HepG2 (cell line): ENCODE measurements at regions not wholly inside any gene's neighbourhood (a gene's known extent, or its start where the extent isn't known, plus 50 kb on each side); places are given as distances from the start of the nearest gene placed in this dataset.

Source experiments
- ATAC-seq: fragments of 200-7000 bp; cut with Tn5 transposase; 3 replicates; pipeline ENCODE4 v1.9.1; 2020; ENCODE audit warnings: mild to moderate bottlenecking, moderate library complexity
- BruUV-seq: library from RNA; stranded (reverse); fragments of 400-500 nt; replicated peaks from 2 replicates; lab custom pipeline; 2021; lab: Mats Ljungman, UMichigan
- CTCF ChIA-PET: fragments of 300-600 bp; formaldehyde crosslinking; extraction: SDS; loops from one replicate; lab custom pipeline; 2021; ENCODE audit warnings: low total read pairs, inconsistent platforms, low intra/inter-chr PET ratio; lab: Yijun Ruan, JAX
- POLR2A ChIA-PET: fragments of 350-600 bp; sonication (Branson Sonifier 250); formaldehyde crosslinking; loops from one replicate; lab custom pipeline; 2020; ENCODE audit warnings: antibody characterized with exemption, inconsistent platforms; lab: Yijun Ruan, JAX
- DNase-seq: peaks from one replicate; pipeline ENCODE4 v3.0.0-alpha.2; 2015; ENCODE audit warnings: low spot score
- FAIRE-seq: peaks from 3 replicates; lab custom pipeline; 2011; peaks lifted over from hg19 to GRCh38; lab: Jason Lieb, UNC
- H2AFZ ChIP-seq: one replicate; pipeline ENCODE4 v1.6.1; 2011; ENCODE audit warnings: low read length, inconsistent platforms
- H3K27ac ChIP-seq: fragments of 300-600 bp; 3 replicates; pipeline ENCODE4 v1.8.0; 2011; ENCODE audit warnings: mixed run types, mild to moderate bottlenecking, mixed read lengths, low read length, inconsistent platforms; ENCODE audit not compliant: insufficient read depth; ENCODE audit errors: extremely low read length
- H3K27me3 ChIP-seq, 2 experiments: fragments of 200-600 bp in 1 of 2; 2 replicates in 1 of 2; 3 replicates in 1 of 2; pipeline versions ENCODE4 v1.6.0 to v1.8.0; 2011; ENCODE audit warnings: low read length in 2 of 2, mild to moderate bottlenecking in 2 of 2, moderate library complexity in 2 of 2, inconsistent platforms in 1 of 2; ENCODE audit not compliant: insufficient read depth in 2 of 2, control insufficient read depth in 1 of 2
- H3K36me3 ChIP-seq, 2 experiments: fragments of 200-600 bp in 1 of 2; replicated peaks in 1 of 2; 2 replicates in 1 of 2; 3 replicates in 1 of 2; pipeline versions ENCODE4 v1.5.1 to v1.8.0; 2011; ENCODE audit warnings: low read length in 2 of 2, inconsistent platforms in 1 of 2; ENCODE audit not compliant: insufficient read depth in 2 of 2, control insufficient read depth in 1 of 2
- H3K4me1 ChIP-seq: 2 replicates; pipeline ENCODE4 v1.5.1; 2012; ENCODE audit warnings: low read length, inconsistent platforms; ENCODE audit not compliant: insufficient read depth
- H3K4me2 ChIP-seq: 2 replicates; pipeline ENCODE4 v1.6.0; 2011; ENCODE audit warnings: low read depth, low read length, inconsistent platforms
- H3K4me3 ChIP-seq, 3 experiments: fragments of 200-600 bp in 1 of 3; sonication (generic), shearing (Covaris generic) in 1 of 3; replicated peaks in 1 of 3; 2 replicates each; pipeline ENCODE4 v1.5.1; 2011 to 2016; ENCODE audit warnings: low read length in 3 of 3, inconsistent platforms in 2 of 3, low read depth in 2 of 3, mild to moderate bottlenecking in 2 of 3, control low read depth in 1 of 3, mixed read lengths in 1 of 3; ENCODE audit not compliant: insufficient read depth in 1 of 3
- H3K79me2 ChIP-seq: one replicate; pipeline ENCODE4 v1.6.1; 2011; ENCODE audit warnings: low read length, inconsistent platforms; ENCODE audit not compliant: insufficient read depth
- H3K9ac ChIP-seq: 2 replicates; pipeline ENCODE4 v1.6.0; 2011; ENCODE audit warnings: mild to moderate bottlenecking, low read depth, low read length, inconsistent platforms; ENCODE audit not compliant: insufficient read depth
- H3K9me3 ChIP-seq: 2 replicates; pipeline ENCODE4 v1.5.1; 2012; ENCODE audit warnings: mild to moderate bottlenecking, low read length
- H4K20me1 ChIP-seq: 2 replicates; pipeline ENCODE4 v1.6.0; 2011; ENCODE audit warnings: inconsistent platforms, mild to moderate bottlenecking, low read length, moderate library complexity; ENCODE audit not compliant: insufficient read depth
- ATF1 ChIP-seq: IDR thresholded peaks from 2 replicates; pipeline ENCODE4 v1.6.1; 2016; ENCODE audit warnings: mild to moderate bottlenecking, control low read depth
- CBFB ChIP-seq: sonication (generic); formaldehyde crosslinking; IDR thresholded peaks from 2 replicates; pipeline ENCODE4 v1.4.0; 2020; ENCODE audit warnings: missing genetic modification reagents
- ELK4 ChIP-seq: sonication (generic); formaldehyde crosslinking; IDR thresholded peaks from 2 replicates; pipeline ENCODE4 v1.9.0; 2021; ENCODE audit warnings: missing genetic modification reagents, borderline replicate concordance
- ETV6 ChIP-seq: sonication (generic); formaldehyde crosslinking; conservative IDR thresholded peaks from 2 replicates; pipeline ENCODE4 v1.4.0; 2020; ENCODE audit warnings: missing genetic modification reagents
- FOXJ3 ChIP-seq: sonication (generic); formaldehyde crosslinking; IDR thresholded peaks from 2 replicates; pipeline ENCODE4 v1.4.0; 2020; ENCODE audit warnings: missing genetic modification reagents, mild to moderate bottlenecking, borderline replicate concordance
- HNRNPL ChIP-seq: fragments of 200-400 bp; formaldehyde crosslinking; IDR thresholded peaks from 2 replicates; pipeline ENCODE4 v1.6.1; 2017; ENCODE audit warnings: mild to moderate bottlenecking, low read depth, low read length
- PRDM4 ChIP-seq: sonication (generic); formaldehyde crosslinking; IDR thresholded peaks from 2 replicates; pipeline ENCODE4 v1.9.0; 2021; ENCODE audit warnings: missing genetic modification reagents, borderline replicate concordance
- RFX5 ChIP-seq: IDR thresholded peaks from 2 replicates; pipeline ENCODE4 v1.6.1; 2011; ENCODE audit warnings: low read depth, low read length, improper control_type of control experiment
- SP5 ChIP-seq: IDR thresholded peaks from 2 replicates; pipeline ENCODE4 v1.6.1; 2016; ENCODE audit warnings: low read depth, borderline replicate concordance
- ZBTB44 ChIP-seq: sonication (generic); formaldehyde crosslinking; IDR thresholded peaks from 2 replicates; pipeline ENCODE4 v1.4.0; 2020; ENCODE audit warnings: missing genetic modification reagents
- ZKSCAN1 ChIP-seq: fragments of 150-350 bp; IDR thresholded peaks from 2 replicates; pipeline ENCODE4 v1.6.1; 2014; ENCODE audit warnings: low read length
- ZNF329 ChIP-seq: sonication (generic); formaldehyde crosslinking; IDR thresholded peaks from 2 replicates; pipeline ENCODE4 v1.9.0; 2021; ENCODE audit warnings: low read depth, mild to moderate bottlenecking, missing genetic modification reagents
- ZNF414 ChIP-seq: sonication (generic); formaldehyde crosslinking; IDR thresholded peaks from 2 replicates; pipeline ENCODE4 v1.5.0; 2020; ENCODE audit warnings: missing genetic modification reagents
- ZNF598 ChIP-seq: sonication (generic); formaldehyde crosslinking; IDR thresholded peaks from 2 replicates; pipeline ENCODE4 v1.5.1; 2020; ENCODE audit warnings: mild to moderate bottlenecking, missing genetic modification reagents, borderline replicate concordance
- ZNF777 ChIP-seq: sonication (generic); formaldehyde crosslinking; IDR thresholded peaks from 2 replicates; pipeline ENCODE4 v1.4.0; 2020; ENCODE audit warnings: missing genetic modification reagents
- WGBS: methylation state at CpG from one replicate; pipeline ENCODE4 v1.1.6; 2017; ENCODE audit warnings: low lambda C conversion rate; 5-methylcytosine and 5-hydroxymethylcytosine counted together
- in situ Hi-C: cut with HindIII; loops from 2 replicates; pipeline ENCODE4 v1.10.0; 2017; ENCODE audit warnings: low pct_unique_long_range_greater_than_20kb; ENCODE audit not compliant: extremely low pct_ligation_motif_present
- intact Hi-C: fragments of 100-400 bp; cut with micrococcal nuclease; formaldehyde crosslinking; loops from one replicate; pipeline ENCODE4 v1.10.0; 2022; ENCODE audit not compliant: unreplicated experiment

- TF ChIP-seq ELK4 (CRISPR knock-in tag) = no peak
Observed at GRCh38 chr20:19077370-19078220, 134.8 kb upstream of the SLC24A3 start (continued).

GRCh38 chr20:19078448-19079373, 133.7 kb upstream of the SLC24A3 start:
- 32% methylated on average over 7 of the region's 7 CpGs for WGBS
- DNase-seq (no peak), ATAC-seq (no peak), FAIRE-seq (no peak)
- Histone ChIP-seq H3K9me3 (no peaks in the 10 kb centered on the region), H3K4me1 (no peaks in the 10 kb centered on the region), H3K27me3 (peaks cover 0 to 2% of the 10 kb centered on the region in 2 experiments; a peak in 3 of 5 replicates), H3K27ac (no peak overlapping the region), H3K4me3 (no peak overlapping the region), H3K36me3 (no peaks in the 10 kb centered on the region), H4K20me1 (no peaks in the 10 kb centered on the region), H3K9ac (no peak overlapping the region), H2AFZ (no peak overlapping the region), H3K4me2 (no peak overlapping the region), H3K79me2 (no peaks in the 10 kb centered on the region)
- intact Hi-C loops = no loop called here
- BruUV-seq = no TSS peak
- in situ Hi-C loops = loop anchor here (10.0 kb wide), 1 partner anchor 586 kb away; no protein-coding TSS in a partner anchor
- ChIA-PET CTCF (no interaction called here), POLR2A (no interaction called here)
- TF ChIP-seq RFX5 (no peak), ZNF329 (no peak), HNRNPL (no peak), SP5 (CRISPR knock-in tag) (no peak), ZBTB44 (CRISPR knock-in tag) (no peak), ZNF414 (CRISPR knock-in tag) (no peak), ZNF598 (no peak), PRDM4 (CRISPR knock-in tag) (no peak), ETV6 (CRISPR knock-in tag) (no peak), ZKSCAN1 (no peak), ZNF777 (CRISPR knock-in tag) (no peak), FOXJ3 (CRISPR knock-in tag) (no peak), CBFB (CRISPR knock-in tag) (no peak), ATF1 (CRISPR knock-in tag) (no peak)
